ENCODE measurements at regions not wholly inside any gene's neighbourhood (a gene's known extent, or its start where the extent isn't known, plus 50 kb on each side); places are given as distances from the start of the nearest gene placed in this dataset.

DNA sequence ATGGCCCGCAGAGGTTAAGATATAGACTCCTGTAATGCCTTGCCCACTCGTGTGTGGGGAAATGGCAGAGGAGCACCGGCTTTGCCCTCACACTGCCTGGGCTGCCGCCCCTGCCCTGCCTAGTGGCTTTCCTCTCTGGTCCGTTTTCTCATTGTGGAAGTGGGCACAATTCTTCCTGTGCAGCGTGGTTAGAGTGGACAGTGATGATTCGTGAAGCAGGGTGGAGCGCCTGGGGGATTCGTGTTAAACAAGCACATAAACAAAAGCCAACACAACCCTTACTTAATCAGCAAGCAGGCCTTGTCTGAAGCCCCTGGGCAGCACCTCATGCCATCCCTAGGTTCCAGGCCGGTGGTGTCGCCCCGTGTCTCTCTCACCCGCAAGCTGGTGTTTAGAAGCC, 269.7 kb downstream of the SEC14L1 start:
- TF ChIP-seq, protein P1, sequence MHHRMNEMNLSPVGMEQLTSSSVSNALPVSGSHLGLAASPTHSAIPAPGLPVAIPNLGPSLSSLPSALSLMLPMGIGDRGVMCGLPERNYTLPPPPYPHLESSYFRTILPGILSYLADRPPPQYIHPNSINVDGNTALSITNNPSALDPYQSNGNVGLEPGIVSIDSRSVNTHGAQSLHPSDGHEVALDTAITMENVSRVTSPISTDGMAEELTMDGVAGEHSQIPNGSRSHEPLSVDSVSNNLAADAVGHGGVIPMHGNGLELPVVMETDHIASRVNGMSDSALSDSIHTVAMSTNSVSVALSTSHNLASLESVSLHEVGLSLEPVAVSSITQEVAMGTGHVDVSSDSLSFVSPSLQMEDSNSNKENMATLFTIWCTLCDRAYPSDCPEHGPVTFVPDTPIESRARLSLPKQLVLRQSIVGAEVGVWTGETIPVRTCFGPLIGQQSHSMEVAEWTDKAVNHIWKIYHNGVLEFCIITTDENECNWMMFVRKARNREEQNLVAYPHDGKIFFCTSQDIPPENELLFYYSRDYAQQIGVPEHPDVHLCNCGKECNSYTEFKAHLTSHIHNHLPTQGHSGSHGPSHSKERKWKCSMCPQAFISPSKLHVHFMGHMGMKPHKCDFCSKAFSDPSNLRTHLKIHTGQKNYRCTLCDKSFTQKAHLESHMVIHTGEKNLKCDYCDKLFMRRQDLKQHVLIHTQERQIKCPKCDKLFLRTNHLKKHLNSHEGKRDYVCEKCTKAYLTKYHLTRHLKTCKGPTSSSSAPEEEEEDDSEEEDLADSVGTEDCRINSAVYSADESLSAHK (tag by site-specific recombination; IDR thresholded peaks at IDR 0.05) = no peak
- TF ChIP-seq, protein P2, sequence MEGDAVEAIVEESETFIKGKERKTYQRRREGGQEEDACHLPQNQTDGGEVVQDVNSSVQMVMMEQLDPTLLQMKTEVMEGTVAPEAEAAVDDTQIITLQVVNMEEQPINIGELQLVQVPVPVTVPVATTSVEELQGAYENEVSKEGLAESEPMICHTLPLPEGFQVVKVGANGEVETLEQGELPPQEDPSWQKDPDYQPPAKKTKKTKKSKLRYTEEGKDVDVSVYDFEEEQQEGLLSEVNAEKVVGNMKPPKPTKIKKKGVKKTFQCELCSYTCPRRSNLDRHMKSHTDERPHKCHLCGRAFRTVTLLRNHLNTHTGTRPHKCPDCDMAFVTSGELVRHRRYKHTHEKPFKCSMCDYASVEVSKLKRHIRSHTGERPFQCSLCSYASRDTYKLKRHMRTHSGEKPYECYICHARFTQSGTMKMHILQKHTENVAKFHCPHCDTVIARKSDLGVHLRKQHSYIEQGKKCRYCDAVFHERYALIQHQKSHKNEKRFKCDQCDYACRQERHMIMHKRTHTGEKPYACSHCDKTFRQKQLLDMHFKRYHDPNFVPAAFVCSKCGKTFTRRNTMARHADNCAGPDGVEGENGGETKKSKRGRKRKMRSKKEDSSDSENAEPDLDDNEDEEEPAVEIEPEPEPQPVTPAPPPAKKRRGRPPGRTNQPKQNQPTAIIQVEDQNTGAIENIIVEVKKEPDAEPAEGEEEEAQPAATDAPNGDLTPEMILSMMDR (tag by site-specific recombination; IDR thresholded peaks at IDR 0.05) = no peak
- TF ChIP-seq ZNF660 (tag by site-specific recombination; IDR thresholded peaks at IDR 0.05) = no peak
- TF ChIP-seq, protein P3, sequence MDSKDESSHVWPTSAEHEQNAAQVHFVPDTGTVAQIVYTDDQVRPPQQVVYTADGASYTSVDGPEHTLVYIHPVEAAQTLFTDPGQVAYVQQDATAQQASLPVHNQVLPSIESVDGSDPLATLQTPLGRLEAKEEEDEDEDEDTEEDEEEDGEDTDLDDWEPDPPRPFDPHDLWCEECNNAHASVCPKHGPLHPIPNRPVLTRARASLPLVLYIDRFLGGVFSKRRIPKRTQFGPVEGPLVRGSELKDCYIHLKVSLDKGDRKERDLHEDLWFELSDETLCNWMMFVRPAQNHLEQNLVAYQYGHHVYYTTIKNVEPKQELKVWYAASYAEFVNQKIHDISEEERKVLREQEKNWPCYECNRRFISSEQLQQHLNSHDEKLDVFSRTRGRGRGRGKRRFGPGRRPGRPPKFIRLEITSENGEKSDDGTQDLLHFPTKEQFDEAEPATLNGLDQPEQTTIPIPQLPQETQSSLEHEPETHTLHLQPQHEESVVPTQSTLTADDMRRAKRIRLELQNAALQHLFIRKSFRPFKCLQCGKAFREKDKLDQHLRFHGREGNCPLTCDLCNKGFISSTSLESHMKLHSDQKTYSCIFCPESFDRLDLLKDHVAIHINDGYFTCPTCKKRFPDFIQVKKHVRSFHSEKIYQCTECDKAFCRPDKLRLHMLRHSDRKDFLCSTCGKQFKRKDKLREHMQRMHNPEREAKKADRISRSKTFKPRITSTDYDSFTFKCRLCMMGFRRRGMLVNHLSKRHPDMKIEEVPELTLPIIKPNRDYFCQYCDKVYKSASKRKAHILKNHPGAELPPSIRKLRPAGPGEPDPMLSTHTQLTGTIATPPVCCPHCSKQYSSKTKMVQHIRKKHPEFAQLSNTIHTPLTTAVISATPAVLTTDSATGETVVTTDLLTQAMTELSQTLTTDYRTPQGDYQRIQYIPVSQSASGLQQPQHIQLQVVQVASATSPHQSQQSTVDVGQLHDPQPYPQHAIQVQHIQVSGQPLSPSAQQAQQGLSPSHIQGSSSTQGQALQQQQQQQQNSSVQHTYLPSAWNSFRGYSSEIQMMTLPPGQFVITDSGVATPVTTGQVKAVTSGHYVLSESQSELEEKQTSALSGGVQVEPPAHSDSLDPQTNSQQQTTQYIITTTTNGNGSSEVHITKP (tag by site-specific recombination; IDR thresholded peaks at IDR 0.05) = no peak
- no peak for TF ChIP-seq ZNF248 (tag by site-specific recombination; IDR thresholded peaks at IDR 0.05)
- TF ChIP-seq MZF1 (tag by site-specific recombination; IDR thresholded peaks at IDR 0.05; ENCODE audit: borderline replicate concordance) = no peak
